Neural progenitor cell (in vitro differentiated cells): ENCODE measurements at regions not wholly inside any gene's neighbourhood (a gene's known extent, or its start where the extent isn't known, plus 50 kb on each side); places are given as distances from the start of the nearest gene placed in this dataset.

Experiments used
- DNase-seq: peaks from one replicate; pipeline ENCODE4 v3.0.0-alpha.2; 2016; ENCODE audit warnings: low spot score
- H2AFZ ChIP-seq: fragments of 200-600 bp; sonication (generic); replicated peaks from 2 replicates; pipeline ENCODE4 v1.6.1; 2016; ENCODE audit warnings: antibody characterized with exemption
- H3F3A ChIP-seq: fragments of 200-600 bp; sonication (generic); 2 replicates; pipeline ENCODE4 v1.6.1; 2016; ENCODE audit warnings: antibody characterized with exemption, low read depth
- H3K27ac ChIP-seq: fragments of 200-600 bp; sonication (generic); 2 replicates; pipeline ENCODE4 v1.5.1; 2016; ENCODE audit warnings: mild to moderate bottlenecking
- H3K27me3 ChIP-seq: fragments of 200-600 bp; sonication (generic); 2 replicates; pipeline ENCODE4 v1.6.1; 2016; ENCODE audit warnings: mild to moderate bottlenecking, moderate library complexity
- H3K36me3 ChIP-seq: fragments of 200-600 bp; sonication (generic); 2 replicates; pipeline ENCODE4 v1.5.1; 2016
- H3K4me1 ChIP-seq: fragments of 200-600 bp; sonication (generic); 2 replicates; pipeline ENCODE4 v1.6.1; 2016; ENCODE audit warnings: mixed run types
- H3K4me2 ChIP-seq: fragments of 200-600 bp; sonication (generic); 2 replicates; pipeline ENCODE4 v1.6.1; 2016
- H3K4me3 ChIP-seq: fragments of 200-600 bp; sonication (generic); 2 replicates; pipeline ENCODE4 v1.5.1; 2016
- H3K79me2 ChIP-seq: fragments of 200-600 bp; sonication (generic); 2 replicates; pipeline ENCODE4 v1.6.1; 2016; ENCODE audit warnings: low read depth
- H3K9ac ChIP-seq: fragments of 200-600 bp; sonication (generic); 2 replicates; pipeline ENCODE4 v1.6.1; 2016
- H3K9me3 ChIP-seq: fragments of 200-600 bp; sonication (generic); 2 replicates; pipeline ENCODE4 v1.5.1; 2016; ENCODE audit warnings: low read depth
- H4K20me1 ChIP-seq: fragments of 200-600 bp; sonication (generic); 2 replicates; pipeline ENCODE4 v1.6.1; 2016; ENCODE audit warnings: low read depth
- H3K27ac Mint-ChIP-seq: 3 replicates; pipeline ENCODE4 v1.8.0; 2021; ENCODE audit warnings: mixed read lengths
- H3K27me3 Mint-ChIP-seq: 2 replicates; pipeline ENCODE4 v1.8.0; 2022; ENCODE audit warnings: low read depth, mild to moderate bottlenecking, inconsistent platforms, moderate library complexity, mixed read lengths; ENCODE audit not compliant: insufficient read depth
- H3K36me3 Mint-ChIP-seq: 3 replicates; pipeline ENCODE4 v1.8.0; 2021; ENCODE audit warnings: mixed read lengths
- H3K4me1 Mint-ChIP-seq: 3 replicates; pipeline ENCODE4 v1.8.0; 2021; ENCODE audit warnings: mixed read lengths
- H3K4me3 Mint-ChIP-seq: 3 replicates; pipeline ENCODE4 v1.8.0; 2021; ENCODE audit warnings: mild to moderate bottlenecking, moderate library complexity, mixed read lengths
- H3K9me3 Mint-ChIP-seq: 3 replicates; pipeline ENCODE4 v1.8.0; 2020; ENCODE audit warnings: mixed read lengths
- CTCF ChIP-seq: fragments of 200-600 bp; sonication (generic); IDR thresholded peaks from 2 replicates; pipeline ENCODE4 v1.5.1; 2017; ENCODE audit warnings: antibody characterized with exemption, mild to moderate bottlenecking
- EZH2 ChIP-seq: fragments of 200-600 bp; sonication (generic); IDR thresholded peaks from 2 replicates; pipeline ENCODE4 v1.6.1; 2017; ENCODE audit warnings: antibody characterized with exemption, mild to moderate bottlenecking, moderate library complexity
- EZH2phosphoT487 ChIP-seq: fragments of 200-600 bp; sonication (generic); IDR thresholded peaks from 2 replicates; pipeline ENCODE4 v1.6.1; 2017; ENCODE audit warnings: antibody characterized with exemption

GRCh38 chr13:76745261-76746200 is 140.7 kb downstream of the KCTD12 start:
- H3K27ac Mint-ChIP-seq: no peak overlapping the region
- peak overlapping the region; percentile 2 for H2AFZ ChIP-seq

GRCh38 chr13:76741624-76742023 is 144.6 kb downstream of the KCTD12 start:
- Histone ChIP-seq H3K36me3 (no peaks in the 10 kb centered on the region), H3K27ac (no peak overlapping the region), H3K9ac (no peak overlapping the region), H3K4me2 (no peak overlapping the region), H3K79me2 (no peaks in the 10 kb centered on the region), H3K4me1 (no peaks in the 10 kb centered on the region), H3K27me3 (no peaks in the 10 kb centered on the region), H4K20me1 (no peaks in the 10 kb centered on the region), H2AFZ (no peak overlapping the region), H3K9me3 (no peaks in the 10 kb centered on the region), H3K4me3 (no peak overlapping the region), H3F3A (no peaks in the 10 kb centered on the region)
- Mint-ChIP-seq H3K4me1 (no peaks in the 10 kb centered on the region), H3K36me3 (no peaks in the 10 kb centered on the region), H3K4me3 (no peak overlapping the region), H3K27ac (no peak overlapping the region), H3K27me3 (no peaks in the 10 kb centered on the region), H3K9me3 (no peaks in the 10 kb centered on the region)
- DNase-seq: no peak
- TF ChIP-seq EZH2 (no peak), EZH2phosphoT487 (no peak), CTCF (no peak)

More at GRCh38 chr13:76745261-76746200, 140.7 kb downstream of the KCTD12 start:
- no peaks in the 10 kb centered on the region for H3F3A ChIP-seq
- no peak overlapping the region for H3K4me3 ChIP-seq
- no peak for TF ChIP-seq EZH2
- Mint-ChIP-seq H3K4me1 (no peaks in the 10 kb centered on the region), H3K4me3 (no peak overlapping the region), H3K36me3 (no peaks in the 10 kb centered on the region), H3K27me3 (no peaks in the 10 kb centered on the region), H3K9me3 (no peaks in the 10 kb centered on the region)
- no peak overlapping the region for H3K9ac ChIP-seq
- no peaks in the 10 kb centered on the region for H3K27me3 ChIP-seq
- H3K9me3 ChIP-seq: no peaks in the 10 kb centered on the region
- no peak overlapping the region for H3K27ac ChIP-seq
- no peak overlapping the region for H3K4me2 ChIP-seq
- no peaks in the 10 kb centered on the region for H4K20me1 ChIP-seq
- no peaks in the 10 kb centered on the region for H3K4me1 ChIP-seq
- H3K79me2 ChIP-seq: no peaks in the 10 kb centered on the region
- H3K36me3 ChIP-seq: no peaks in the 10 kb centered on the region
- no peak for DNase-seq

- no peak for DNase-seq
- Histone ChIP-seq H3K27me3 (no peaks in the 10 kb centered on the region), H3K9ac (no peak overlapping the region), H3K4me3 (no peak overlapping the region), H3K9me3 (no peaks in the 10 kb centered on the region), H3F3A (no peaks in the 10 kb centered on the region), H2AFZ (no peak overlapping the region), H3K79me2 (no peaks in the 10 kb centered on the region), H3K4me2 (no peak overlapping the region), H4K20me1 (no peaks in the 10 kb centered on the region), H3K27ac (no peak overlapping the region), H3K4me1 (no peaks in the 10 kb centered on the region), H3K36me3 (no peaks in the 10 kb centered on the region)
- no peaks in the 10 kb centered on the region for H3K4me1 Mint-ChIP-seq
- H3K27ac Mint-ChIP-seq: no peak overlapping the region
- H3K4me3 Mint-ChIP-seq: no peak overlapping the region
- no peak for TF ChIP-seq EZH2
- H3K27me3 Mint-ChIP-seq: no peaks in the 10 kb centered on the region
- H3K36me3 Mint-ChIP-seq: no peaks in the 10 kb centered on the region
- no peaks in the 10 kb centered on the region for H3K9me3 Mint-ChIP-seq
These were observed 145.2 kb downstream of the KCTD12 start for GRCh38 chr13:76741046-76741445.

- H3F3A ChIP-seq: no peaks in the 10 kb centered on the region
- no peak overlapping the region for H3K4me3 ChIP-seq
- no peaks in the 10 kb centered on the region for H3K9me3 ChIP-seq
- no peaks in the 10 kb centered on the region for H3K4me1 Mint-ChIP-seq
- H3K4me2 ChIP-seq: no peak overlapping the region
- H3K27ac Mint-ChIP-seq: no peak overlapping the region
- TF ChIP-seq CTCF (no peak), EZH2 (no peak), EZH2phosphoT487 (no peak)
- no peaks in the 10 kb centered on the region for H3K79me2 ChIP-seq
- H3K9me3 Mint-ChIP-seq: no peaks in the 10 kb centered on the region
- no peak overlapping the region for H3K4me3 Mint-ChIP-seq
- no peak overlapping the region for H3K9ac ChIP-seq
- no peaks in the 10 kb centered on the region for H3K36me3 Mint-ChIP-seq
- no peak overlapping the region for H3K27ac ChIP-seq
- no peaks in the 10 kb centered on the region for H3K27me3 Mint-ChIP-seq
- no peaks in the 10 kb centered on the region for H4K20me1 ChIP-seq
- H3K4me1 ChIP-seq: no peaks in the 10 kb centered on the region
- DNase-seq: no peak
- H3K27me3 ChIP-seq: no peaks in the 10 kb centered on the region
- no peaks in the 10 kb centered on the region for H3K36me3 ChIP-seq
- H2AFZ ChIP-seq: no peak overlapping the region
These were observed 147.6 kb downstream of the KCTD12 start for GRCh38 chr13:76738616-76739015.
